Amniotic stem cell (primary cell): ENCODE measurements at regions not wholly inside any gene's neighbourhood (a gene's known extent, or its start where the extent isn't known, plus 50 kb on each side); places are given as distances from the start of the nearest gene placed in this dataset.

Source experiments
- DNase-seq: peaks from one replicate; lab custom pipeline; 2025; lab: John Stamatoyannopoulos, UW

DNA sequence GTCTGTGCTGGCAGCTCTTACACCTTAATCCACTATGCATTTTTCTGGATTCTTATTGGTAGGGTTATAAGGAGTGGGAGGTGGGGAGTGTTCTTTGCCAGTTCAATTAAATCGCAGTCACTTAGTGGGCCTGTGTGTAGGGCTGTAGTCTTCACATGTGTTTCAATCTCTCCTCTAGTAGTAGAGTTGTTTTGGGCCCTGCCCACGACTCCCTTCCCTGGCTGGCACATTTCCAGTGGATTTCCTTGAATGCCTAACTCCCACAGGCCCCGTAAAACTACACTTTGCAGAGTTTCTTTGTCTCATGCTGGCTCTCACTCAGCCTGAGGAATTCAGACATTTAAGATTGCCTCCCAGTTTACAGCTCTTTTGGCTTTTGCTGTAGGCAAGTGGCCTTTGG lies 414.0 kb upstream of the OPRM1 start:
- no peak for DNase-seq

DNA sequence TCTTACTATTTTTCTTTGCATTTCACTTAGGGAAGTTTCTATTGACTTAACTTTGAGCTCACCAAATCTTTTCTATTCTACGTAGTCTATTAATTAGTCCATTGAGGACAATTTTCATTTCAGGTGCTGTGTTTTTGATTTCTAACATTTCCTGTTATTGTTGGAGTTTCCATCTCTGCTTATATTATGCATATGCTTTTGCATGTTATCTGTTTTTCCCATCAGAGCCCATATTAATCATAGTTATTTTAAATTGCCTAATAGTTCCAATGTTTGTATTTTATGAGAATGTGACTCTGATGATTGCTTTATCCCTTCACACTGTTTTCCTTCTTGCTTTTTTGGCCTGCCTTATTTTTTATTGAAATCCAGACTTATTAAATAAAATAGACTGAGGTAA lies 414.5 kb upstream of the OPRM1 start:
- no peak for DNase-seq

GRCh38 chr6:153623496-153623895 lies 415.5 kb upstream of the OPRM1 start:
- no peak for DNase-seq

DNA sequence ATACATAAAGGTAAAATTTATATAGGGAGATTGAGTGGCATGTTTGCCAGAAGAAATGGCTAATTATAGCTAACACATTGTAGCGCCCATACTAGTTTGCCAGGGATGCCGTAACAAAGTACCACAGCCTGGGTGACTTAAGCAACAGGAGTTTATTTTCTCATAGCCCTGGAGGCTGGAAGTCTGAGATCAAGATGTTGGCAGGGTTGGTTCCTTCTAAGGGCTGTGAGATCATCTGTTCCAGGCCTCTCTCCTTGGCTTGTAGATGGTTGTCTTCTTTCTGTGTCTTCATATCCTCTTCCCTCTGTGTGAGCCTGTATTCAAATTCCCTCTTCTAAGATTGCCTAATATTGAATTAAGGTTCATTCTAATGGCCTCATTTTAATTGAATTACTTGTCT lies 417.5 kb upstream of the OPRM1 start:
- DNase-seq = no peak

DNA sequence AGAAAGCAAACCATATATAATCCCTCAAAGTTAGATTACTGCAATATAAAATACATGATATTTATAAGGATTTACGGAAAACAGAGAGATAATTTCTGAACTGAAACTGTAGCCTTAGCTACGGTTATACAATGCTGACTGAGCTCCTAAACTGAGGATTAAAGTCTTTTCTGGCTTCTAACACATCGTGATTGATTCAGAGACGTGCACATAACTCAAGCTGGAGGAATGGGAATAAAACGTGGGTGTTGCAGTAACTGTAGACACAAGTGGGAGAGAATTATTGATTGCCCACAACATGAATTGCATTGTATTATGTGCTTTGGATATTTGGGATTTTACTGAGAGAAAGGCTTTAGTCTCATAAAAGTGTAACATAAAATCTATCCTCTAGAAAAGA lies 418.0 kb upstream of the OPRM1 start:
- DNase-seq = no peak

GRCh38 chr6:153618371-153619322 lies 420.4 kb upstream of the OPRM1 start:
- no peak for DNase-seq

DNA sequence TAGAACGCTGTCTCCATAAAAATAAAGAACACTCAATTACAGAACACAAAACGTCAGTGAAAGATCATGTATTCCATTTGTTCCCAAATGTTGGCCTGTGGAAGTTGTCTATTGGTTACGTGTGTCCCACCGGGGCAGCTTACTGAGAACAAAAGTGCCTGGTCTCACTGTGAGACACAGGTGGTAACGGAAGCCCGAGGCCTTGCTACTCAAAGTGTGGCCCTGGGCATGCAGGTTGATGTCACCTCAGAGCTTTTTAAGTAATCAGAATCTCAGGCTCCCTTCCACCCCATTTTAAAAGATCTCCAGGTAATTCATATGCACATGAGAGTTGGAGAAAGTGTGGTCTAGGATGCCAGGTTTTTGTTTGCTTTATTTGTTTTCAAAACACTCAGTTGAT lies 422.5 kb upstream of the OPRM1 start:
- DNase-seq = no peak

GRCh38 chr6:153613719-153614455 lies 425.2 kb upstream of the OPRM1 start:
- no peak for DNase-seq

DNA sequence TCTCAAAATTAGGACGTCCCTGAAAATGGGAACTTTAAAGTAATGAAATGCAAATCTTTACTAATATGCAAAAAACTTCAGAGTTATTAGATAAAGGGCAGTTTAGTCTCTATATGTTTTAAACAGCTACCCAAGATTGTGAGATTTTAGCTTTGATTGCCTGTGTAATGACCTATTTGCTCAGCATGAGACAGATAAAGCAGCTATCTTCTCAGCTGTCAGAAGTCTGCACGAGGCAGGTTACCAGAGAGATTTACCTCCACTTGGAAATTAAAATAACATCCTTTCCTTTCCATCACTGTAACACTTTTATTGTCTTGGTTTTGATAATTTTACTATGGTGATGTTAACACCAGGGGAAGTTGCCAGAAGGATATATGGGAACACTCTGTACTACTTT lies 436.6 kb upstream of the OPRM1 start:
- DNase-seq = no peak

GRCh38 chr6:153599901-153600300 lies 439.1 kb upstream of the OPRM1 start:
- no peak for DNase-seq

- DNase-seq = no peak
Observed at GRCh38 chr6:153595903-153596302, 443.1 kb upstream of the OPRM1 start.

DNA sequence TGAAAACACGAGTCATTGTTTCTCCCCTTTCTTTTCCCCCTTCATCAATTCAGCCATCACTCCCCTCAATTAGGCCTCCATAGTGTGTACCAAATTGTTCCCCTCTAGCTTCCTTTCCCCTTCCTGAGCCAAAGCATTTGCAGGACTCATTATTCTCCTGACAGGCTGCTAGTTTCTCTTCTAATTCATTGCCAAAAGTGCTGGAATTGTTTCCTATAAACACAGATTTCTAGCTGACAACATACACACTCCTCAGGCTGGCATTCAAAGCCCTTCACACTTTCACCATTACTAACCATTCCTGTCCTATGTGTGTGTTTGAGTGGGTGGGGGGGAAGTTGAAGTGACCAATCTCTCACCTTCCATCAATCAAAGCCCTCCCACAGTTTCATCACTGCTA lies 444.2 kb upstream of the OPRM1 start:
- DNase-seq = no peak

GRCh38 chr6:153591159-153591558 lies 447.9 kb upstream of the OPRM1 start:
- DNase-seq = no peak

DNA sequence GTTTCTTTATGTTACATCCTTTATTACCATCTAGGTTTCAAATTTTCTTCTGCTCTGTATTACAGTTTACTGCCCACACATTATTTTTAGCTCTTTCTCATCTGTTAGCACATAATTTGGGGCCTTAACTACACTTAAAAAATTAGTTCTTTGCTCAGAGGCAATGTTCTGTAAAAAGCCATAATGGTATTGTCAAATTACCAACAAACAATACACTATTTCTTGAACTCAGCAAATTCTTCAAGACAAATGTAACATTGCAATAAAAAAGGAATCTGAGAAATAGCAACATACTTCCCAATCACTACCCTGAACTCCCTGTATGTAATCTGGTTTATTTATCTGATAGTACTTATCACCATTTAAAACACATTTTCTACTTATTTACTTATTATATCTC lies 448.6 kb upstream of the OPRM1 start:
- no peak for DNase-seq

DNA sequence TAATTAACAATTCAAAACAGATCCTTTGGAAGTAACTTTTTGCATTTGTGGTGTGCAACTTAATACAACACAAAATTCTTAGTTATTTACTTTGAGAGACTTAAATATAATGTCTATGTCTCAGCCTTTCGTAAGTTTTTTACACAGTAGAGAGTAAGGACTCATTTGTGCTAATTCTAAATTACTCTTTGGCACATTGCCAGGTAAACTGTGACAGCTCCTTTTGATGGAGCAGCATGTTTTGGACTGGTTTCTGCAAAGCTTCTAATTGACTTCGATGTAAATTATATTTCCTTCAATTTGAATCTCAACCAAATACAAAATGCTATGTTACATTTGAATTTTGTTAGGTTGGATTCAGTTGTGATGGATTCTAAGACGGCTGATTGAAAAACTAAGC lies 450.7 kb upstream of the OPRM1 start:
- no peak for DNase-seq

GRCh38 chr6:153583685-153584084 lies 452.6 kb upstream of the RGS17 start:
- DNase-seq = no peak

DNA sequence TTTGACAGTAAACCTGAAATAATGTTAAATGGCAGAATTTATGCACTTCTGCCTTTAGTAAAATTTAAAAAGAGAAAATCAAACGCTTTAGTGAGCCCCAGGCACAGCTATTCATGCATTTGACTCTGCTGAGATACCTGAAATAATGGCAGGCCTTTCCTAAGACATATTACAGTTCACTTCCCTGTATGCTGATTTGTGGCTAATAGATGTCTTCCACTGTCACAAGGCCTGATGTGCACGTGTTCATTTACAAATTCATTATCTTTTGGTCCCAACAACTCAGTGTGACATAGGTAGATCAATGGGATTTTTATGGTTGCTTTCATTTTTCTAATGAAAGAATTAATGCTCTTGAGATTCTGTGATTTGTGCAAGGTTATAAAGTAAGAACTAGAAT lies 449.7 kb upstream of the RGS17 start:
- DNase-seq = no peak

GRCh38 chr6:153575528-153575927 lies 444.4 kb upstream of the RGS17 start:
- DNase-seq = no peak

DNA sequence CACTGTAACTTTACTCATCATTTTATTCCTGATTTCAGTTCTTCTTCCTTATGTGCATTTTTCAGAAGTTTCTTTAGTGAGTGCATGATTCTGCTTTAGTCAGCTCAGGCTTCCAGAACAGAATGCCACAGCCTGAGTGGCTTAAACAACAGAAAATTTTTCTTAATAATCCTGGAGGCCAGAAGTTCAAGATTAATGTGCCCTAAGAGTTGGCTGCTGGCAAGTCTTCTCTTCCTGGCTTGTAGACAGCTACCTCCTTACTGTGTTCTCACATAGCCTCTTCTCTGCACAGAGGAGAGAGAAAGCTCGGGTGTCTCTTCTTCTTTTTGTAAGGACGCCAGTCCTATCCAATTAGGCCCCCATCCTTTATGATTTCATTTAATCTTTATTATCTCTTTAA lies 443.1 kb upstream of the RGS17 start:
- DNase-seq = no peak

DNA sequence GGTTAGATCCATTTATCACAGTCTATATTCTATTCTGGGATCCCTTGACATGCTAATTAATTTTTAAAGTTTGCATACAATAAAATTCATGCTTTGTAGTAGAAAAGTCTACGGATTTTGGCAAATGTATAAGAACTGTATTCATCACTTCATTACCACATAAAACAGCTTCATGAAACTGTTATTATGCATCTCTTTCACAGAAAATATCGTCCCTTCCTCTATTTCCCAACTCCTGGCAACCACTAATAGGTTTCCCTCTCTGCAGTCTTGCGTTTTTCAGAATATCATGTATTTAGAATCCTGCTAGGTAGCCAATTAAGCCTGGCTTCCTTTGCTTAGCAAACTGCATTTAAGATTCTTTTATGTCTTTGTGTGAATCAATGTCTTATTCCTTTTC lies 441.3 kb upstream of the RGS17 start:
- no peak for DNase-seq

DNA sequence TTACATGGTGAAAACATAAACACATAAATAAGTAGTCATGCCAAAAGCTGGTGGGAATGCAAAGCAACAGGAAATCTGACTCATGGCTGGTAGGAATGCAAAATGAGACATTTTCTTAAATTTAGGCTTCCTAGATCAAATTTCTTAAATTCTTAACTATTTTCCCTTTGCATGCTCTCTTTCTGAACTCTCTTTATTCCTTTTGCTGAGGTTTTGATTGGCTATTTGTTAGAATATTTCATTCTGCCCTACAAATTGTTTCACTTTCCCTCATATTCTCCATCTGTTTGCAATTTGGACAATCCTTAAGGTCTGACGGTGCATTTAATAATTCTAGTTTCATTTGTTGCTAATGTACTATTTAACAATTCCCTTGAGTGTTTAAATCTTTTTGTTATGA lies 437.5 kb upstream of the RGS17 start:
- no peak for DNase-seq

DNA sequence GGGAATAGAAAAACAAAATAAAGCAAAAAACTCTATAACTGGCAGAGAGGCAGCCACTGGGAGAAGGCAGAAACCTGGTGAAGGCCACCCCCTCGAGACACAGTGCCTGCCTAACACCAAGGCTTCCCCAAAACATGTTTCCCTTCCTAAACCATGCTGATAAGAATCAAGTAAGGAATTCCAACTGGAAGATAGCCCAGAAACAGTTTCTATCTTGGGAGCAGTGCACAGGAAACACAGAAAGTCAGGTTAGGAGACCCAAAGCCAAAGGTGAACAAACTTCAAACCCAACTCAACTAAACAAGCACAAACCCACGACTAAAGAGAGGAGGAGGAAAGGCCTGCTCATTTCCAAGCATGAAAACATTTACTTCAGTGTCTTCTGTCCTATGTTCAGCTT lies 433.7 kb upstream of the RGS17 start:
- no peak for DNase-seq

DNA sequence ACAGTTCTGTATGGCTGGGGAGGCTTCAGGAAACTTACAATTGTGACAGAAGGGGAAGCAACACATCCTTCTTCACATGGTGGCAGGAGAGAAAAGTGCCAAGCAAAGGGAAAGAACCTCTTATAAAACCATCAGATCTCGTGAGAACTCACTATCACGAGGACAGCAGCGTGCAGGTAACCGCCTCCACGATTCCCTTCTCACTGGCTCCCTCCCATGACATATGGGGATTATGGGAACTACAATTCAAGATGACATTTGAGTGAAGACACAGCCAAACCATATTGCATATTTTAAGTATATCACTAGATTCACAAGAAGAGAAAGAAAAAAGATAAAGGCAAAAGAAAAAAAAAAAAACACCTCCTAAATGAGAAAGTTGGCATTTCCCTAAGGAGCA lies 431.9 kb upstream of the RGS17 start:
- no peak for DNase-seq
